ENCODE measurements at regions not wholly inside any gene's neighbourhood (a gene's known extent, or its start where the extent isn't known, plus 50 kb on each side); places are given as distances from the start of the nearest gene placed in this dataset.
A peak's percentile ranks its signal among the peaks of the same experiment; 100 is the strongest.

DNA sequence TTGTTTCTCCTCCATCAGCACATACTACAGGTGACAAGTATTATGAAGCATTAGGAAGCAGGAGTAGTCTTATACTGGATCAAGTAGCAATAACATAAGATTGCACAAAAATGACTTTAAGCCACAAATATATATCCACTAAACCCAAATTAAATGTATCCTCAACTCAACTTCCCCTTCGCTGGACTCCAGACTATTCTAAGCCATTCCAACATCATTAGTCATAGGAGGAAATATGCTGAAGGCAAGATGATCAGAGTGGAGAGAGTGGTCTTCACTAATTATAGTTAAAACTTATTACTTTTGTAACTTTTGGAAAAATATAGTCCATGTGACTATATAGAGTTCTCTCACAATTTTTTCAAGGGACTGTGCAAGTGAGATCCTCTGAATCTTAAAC, 390.7 kb upstream of the ZP4 start:
- ATAC-seq (replicated peaks in 1 of 2) (no peak), DNase-seq (no peak)
- Mint-ChIP-seq H3K36me3 (ENCODE audit: insufficient read depth in 2 of 2) (peaks cover 0 to 4% of the 10 kb centered on the region in 2 donors), H3K4me3 (no peak overlapping the region), H3K4me1 (ENCODE audit: low read depth) (no peaks in the 10 kb centered on the region), H3K27ac (no peak overlapping the region), H3K9me3 (peaks cover 6 to 7% of the 10 kb centered on the region in 2 donors), H3K27me3 (ENCODE audit: low read depth) (no peaks in the 10 kb centered on the region)

DNA sequence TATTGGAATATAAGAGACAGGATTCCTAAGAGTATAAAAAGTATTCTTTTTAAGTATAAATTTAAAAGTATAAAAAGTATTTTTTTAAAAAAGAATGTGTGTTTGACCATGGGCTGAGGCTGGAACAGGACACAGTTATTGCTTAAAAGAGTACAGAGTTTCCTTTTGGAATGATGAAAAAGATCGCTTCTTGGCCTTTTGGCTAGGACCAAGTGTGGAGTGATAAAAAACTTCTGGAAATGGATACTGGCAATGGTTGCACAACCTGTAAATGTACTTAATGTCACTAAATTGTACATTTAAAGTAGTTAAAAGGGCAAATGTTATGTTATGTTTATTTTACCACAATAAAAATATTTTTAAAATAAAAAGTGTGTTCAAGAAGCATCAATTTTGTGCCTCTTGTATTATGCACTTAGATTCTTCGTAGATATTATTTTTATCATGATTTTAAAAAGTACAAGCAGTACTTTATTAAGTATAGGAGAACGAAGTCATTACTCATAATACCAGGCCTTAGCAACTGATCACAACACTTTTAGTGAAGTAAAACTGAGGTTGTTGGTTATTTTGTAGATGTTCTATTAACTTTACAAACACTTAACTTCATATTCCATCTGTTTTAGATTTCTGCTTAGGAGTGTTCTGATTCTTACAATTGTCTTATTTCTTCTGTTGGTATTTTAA, 389.1 kb upstream of the ZP4 start:
- no peak for ATAC-seq (replicated peaks in 1 of 2)
- H3K27me3 Mint-ChIP-seq (ENCODE audit: low read depth) = no peaks in the 10 kb centered on the region
- DNase-seq = no peak
- no peaks in the 10 kb centered on the region for H3K4me1 Mint-ChIP-seq (ENCODE audit: low read depth)
- H3K27ac Mint-ChIP-seq = no peak overlapping the region
- H3K9me3 Mint-ChIP-seq = peaks cover 6 to 13% of the 10 kb centered on the region in 2 donors
- no peak overlapping the region for H3K4me3 Mint-ChIP-seq
- H3K36me3 Mint-ChIP-seq (ENCODE audit: insufficient read depth in 2 of 2) = peaks cover 0 to 4% of the 10 kb centered on the region in 2 donors

DNA sequence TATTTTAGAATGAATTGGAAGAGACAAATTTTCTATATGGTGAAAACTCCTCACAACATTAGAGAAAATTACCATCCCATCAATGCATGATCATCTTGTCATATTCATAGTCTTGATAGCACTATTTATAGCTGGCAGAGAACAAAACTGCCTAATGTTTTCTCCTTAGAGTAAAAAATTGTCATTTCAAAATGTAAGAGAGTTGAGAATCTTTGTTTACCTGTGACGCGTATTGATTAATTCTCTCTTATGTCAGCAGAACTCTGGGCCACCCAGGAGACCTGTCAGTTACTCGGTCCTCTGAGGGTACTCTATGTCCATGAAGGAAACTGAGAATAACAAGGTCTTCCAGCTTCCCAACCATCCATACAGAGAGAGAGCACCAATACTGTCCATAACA, 381.4 kb upstream of the ZP4 start:
- H3K36me3 Mint-ChIP-seq (ENCODE audit: insufficient read depth in 2 of 2) = no peaks in the 10 kb centered on the region
- ATAC-seq (replicated peaks in 1 of 2) (no peak), DNase-seq (no peak)
- H3K9me3 Mint-ChIP-seq = peaks cover 6 to 7% of the 10 kb centered on the region in 2 donors
- no peak overlapping the region for H3K4me3 Mint-ChIP-seq
- no peaks in the 10 kb centered on the region for H3K27me3 Mint-ChIP-seq (ENCODE audit: low read depth)
- H3K4me1 Mint-ChIP-seq (ENCODE audit: low read depth) = no peaks in the 10 kb centered on the region
- no peak overlapping the region for H3K27ac Mint-ChIP-seq

DNA sequence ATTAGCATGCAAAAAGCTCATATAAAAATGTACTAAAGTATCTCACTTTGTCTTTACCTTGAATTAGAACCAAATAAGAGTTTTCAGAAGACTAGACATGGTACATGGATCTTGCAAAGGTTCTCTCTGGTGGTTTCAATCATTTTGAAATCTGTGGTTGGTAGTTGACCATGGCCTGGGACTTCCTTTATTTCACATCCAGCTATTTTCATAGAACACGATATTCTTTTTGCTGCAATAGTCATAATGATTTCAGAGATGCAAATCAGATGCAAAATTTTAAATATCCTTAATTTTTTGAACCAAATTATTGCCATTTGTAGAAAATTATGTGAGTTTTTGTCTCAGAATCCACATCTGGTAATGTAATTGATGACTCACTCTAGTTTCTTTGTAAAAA, 375.1 kb upstream of the ZP4 start:
- H3K4me3 Mint-ChIP-seq = no peak overlapping the region

DNA sequence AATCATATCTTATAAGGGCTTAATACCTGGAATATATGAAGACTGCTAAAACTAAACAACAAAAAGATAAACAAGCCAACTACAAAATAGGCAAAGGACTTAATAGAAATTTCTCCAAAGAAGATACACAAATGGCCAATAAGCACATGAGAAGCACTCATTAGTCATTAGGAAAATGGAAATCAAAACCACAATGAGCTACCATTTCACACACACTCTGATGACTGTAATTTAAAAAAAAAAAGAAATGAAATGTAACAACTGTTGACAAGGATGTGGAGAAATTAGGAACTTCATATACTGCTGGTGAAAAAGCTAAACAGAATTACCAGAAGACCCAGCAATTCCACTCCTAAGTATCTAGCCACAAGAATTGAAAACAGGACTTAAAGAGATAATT, 374.2 kb upstream of the ZP4 start:
- Mint-ChIP-seq H3K4me1 (ENCODE audit: low read depth) (no peaks in the 10 kb centered on the region), H3K27ac (no peak overlapping the region), H3K36me3 (ENCODE audit: insufficient read depth in 2 of 2) (no peaks in the 10 kb centered on the region)

More for the DNA sequence above, 375.1 kb upstream of the ZP4 start:
- ATAC-seq (replicated peaks in 1 of 2) (no peak), DNase-seq (no peak)
- Mint-ChIP-seq H3K27me3 (ENCODE audit: low read depth) (no peaks in the 10 kb centered on the region), H3K27ac (no peak overlapping the region), H3K4me1 (ENCODE audit: low read depth) (no peaks in the 10 kb centered on the region), H3K9me3 (peaks cover 0 to 2% of the 10 kb centered on the region in 2 donors), H3K36me3 (ENCODE audit: insufficient read depth in 2 of 2) (no peaks in the 10 kb centered on the region)

DNA sequence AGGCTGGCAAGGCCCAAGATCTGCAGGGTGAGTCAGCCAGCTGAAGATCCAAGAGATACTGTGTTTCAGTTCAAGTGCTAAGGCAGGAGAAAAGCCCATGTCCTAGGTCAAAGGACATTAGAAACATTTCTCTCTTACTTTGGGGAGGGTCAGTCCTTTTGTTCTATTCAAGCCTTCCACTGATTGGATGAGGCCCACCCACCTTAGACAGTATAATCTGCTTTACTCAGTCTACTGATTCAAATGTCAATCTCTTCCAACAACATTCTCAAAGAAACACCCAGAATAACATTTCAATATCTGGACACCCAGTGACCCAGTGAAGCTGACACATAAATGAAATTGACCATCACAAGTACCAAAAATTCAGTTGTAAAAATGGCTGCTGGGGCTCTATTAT, 367.8 kb upstream of the ZP4 start:
- ATAC-seq (replicated peaks in 1 of 2) (no peak), DNase-seq (no peak)
- no peak overlapping the region for H3K4me3 Mint-ChIP-seq

More for the DNA sequence above, 374.2 kb upstream of the ZP4 start:
- Mint-ChIP-seq H3K27me3 (ENCODE audit: low read depth) (no peaks in the 10 kb centered on the region), H3K9me3 (peaks cover 0 to 2% of the 10 kb centered on the region in 2 donors), H3K4me3 (no peak overlapping the region)
- ATAC-seq (replicated peaks in 1 of 2) = no peak
- DNase-seq = no peak

DNA sequence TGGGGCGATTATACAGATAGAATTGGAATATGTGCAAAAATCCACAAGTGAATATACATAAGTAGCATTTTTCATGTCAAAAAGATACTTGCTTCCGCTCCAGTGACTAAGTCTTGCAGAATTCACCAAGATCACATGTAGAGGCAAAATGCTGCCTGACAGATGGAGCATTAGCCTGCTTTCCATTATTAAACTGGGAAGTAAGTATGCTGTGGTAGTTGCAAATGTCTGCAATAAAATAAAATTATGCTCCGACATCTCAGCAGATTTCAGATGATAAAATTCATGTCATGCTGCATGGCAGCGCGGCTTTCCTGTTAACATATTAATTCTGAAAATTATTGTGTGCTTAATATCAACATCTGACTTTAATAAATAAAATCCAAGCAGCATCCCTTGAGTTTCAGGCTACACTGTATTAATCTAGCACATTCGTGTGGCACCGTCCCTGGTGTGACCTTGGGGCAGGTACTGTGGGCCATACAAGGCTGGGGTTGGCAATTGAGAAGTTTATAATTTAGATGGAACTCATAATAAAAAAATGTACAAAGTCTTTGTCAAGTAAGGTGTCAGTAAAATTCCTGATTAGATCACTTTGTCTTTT, 366.4 kb upstream of the ZP4 start:
- H3K4me3 Mint-ChIP-seq = no peak overlapping the region
- H3K27me3 Mint-ChIP-seq (ENCODE audit: low read depth) = no peaks in the 10 kb centered on the region
- H3K27ac Mint-ChIP-seq = no peak overlapping the region
- DNase-seq (no peak), ATAC-seq (replicated peaks in 1 of 2) (no peak)
- H3K4me1 Mint-ChIP-seq (ENCODE audit: low read depth) = no peaks in the 10 kb centered on the region
- H3K36me3 Mint-ChIP-seq (ENCODE audit: insufficient read depth in 2 of 2) = no peaks in the 10 kb centered on the region
- H3K9me3 Mint-ChIP-seq = peaks cover 0 to 2% of the 10 kb centered on the region in 2 donors

More for the DNA sequence above, 367.8 kb upstream of the ZP4 start:
- no peaks in the 10 kb centered on the region for H3K36me3 Mint-ChIP-seq (ENCODE audit: insufficient read depth in 2 of 2)
- H3K9me3 Mint-ChIP-seq = peaks cover 0 to 2% of the 10 kb centered on the region in 2 donors
- H3K4me1 Mint-ChIP-seq (ENCODE audit: low read depth) = no peaks in the 10 kb centered on the region
- H3K27ac Mint-ChIP-seq = no peak overlapping the region
- no peaks in the 10 kb centered on the region for H3K27me3 Mint-ChIP-seq (ENCODE audit: low read depth)

DNA sequence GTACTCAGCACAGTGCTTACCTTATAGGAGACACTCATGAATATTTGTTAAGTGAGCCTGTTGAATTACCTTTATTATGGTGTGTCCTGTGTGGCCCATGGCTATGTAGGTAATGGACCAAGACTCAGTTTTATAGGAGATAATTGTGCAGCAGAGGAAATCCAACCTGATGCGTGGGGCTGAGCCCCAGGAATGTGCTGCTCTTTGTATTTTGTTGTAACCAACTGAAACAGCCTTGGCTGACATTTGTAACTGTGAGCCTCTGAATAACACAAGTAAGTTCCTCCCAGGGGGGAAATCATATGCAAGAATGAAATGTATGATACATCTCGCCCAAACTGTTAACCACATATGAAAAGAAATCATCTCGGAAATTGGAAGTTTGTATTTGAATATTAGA, 364.2 kb upstream of the ZP4 start:
- no peaks in the 10 kb centered on the region for H3K27me3 Mint-ChIP-seq (ENCODE audit: low read depth)
- no peak overlapping the region for H3K27ac Mint-ChIP-seq
- DNase-seq = no peak
- H3K9me3 Mint-ChIP-seq = peaks cover 0 to 2% of the 10 kb centered on the region in 2 donors
- H3K36me3 Mint-ChIP-seq (ENCODE audit: insufficient read depth in 2 of 2) = no peaks in the 10 kb centered on the region
- H3K4me1 Mint-ChIP-seq (ENCODE audit: low read depth) = no peaks in the 10 kb centered on the region
- H3K4me3 Mint-ChIP-seq = no peak overlapping the region
- no peak for ATAC-seq (replicated peaks in 1 of 2)

DNA sequence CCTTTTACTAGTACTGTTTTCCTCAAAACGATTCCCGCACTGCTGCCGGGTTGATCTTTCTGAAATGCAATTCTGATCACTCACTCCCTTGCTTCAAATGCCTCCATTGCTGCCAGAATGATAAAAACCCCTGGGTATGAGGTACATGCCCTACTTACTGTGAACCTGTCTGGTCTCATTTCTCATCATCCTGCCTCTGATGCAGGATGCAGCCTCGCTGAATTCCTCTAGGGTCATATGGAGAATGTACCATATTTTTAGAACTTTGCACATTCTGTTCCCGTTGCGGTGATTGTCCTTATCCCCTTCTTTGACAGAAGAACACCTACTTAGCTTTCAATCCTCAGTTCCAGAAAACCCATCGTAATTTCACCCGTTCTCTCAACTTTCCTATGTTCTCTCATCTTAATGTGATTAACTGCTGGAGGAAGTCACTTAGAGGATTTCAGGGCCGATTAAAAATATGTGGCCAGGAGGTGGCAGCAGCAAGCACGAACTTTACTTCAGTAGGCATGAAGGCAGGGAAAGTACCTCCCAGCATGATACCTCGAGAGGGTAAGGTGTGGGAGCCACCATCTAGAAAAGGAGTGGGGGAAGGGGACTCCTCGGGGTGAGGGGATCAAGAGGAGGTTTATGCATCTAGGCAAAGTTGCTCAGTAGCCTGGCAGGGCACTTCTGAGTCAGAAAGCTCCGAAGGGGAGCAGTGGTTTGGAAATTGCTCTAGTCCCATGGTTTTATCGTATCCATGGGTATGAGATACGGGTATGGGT, 361.5 kb upstream of the ZP4 start:
- Mint-ChIP-seq H3K36me3 (ENCODE audit: insufficient read depth in 2 of 2) (no peaks in the 10 kb centered on the region), H3K4me1 (ENCODE audit: low read depth) (no peaks in the 10 kb centered on the region), H3K27ac (no peak overlapping the region), H3K9me3 (no peaks in the 10 kb centered on the region), H3K27me3 (ENCODE audit: low read depth) (no peaks in the 10 kb centered on the region), H3K4me3 (no peak overlapping the region)
- ATAC-seq (replicated peaks in 1 of 2) = peak in 1 of 2 donors; percentile 43
- DNase-seq = peak; percentile 11 to 26

DNA sequence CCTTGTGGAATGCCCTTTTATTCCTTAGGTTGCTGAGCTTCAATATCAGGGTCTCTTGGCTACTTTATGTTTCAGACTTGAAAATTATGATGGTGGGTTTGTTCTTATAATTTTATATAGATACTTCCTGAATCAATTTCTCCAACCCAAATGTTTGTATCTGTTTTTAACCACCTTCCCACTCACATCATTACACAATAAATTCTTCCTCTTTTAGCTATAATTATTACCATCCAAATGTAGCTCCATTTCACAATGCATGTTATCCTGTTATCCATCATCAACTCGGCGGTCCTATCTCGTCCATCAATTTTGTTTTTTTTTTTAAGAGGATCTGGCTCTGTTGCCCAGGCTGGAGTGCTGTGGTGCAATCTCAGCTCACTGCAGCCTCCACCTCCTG, 357.6 kb upstream of the ZP4 start:
- ATAC-seq (replicated peaks in 1 of 2) = no peak
- no peak overlapping the region for H3K27ac Mint-ChIP-seq
- DNase-seq = no peak
- H3K9me3 Mint-ChIP-seq = peaks cover 0 to 2% of the 10 kb centered on the region in 2 donors
- H3K36me3 Mint-ChIP-seq (ENCODE audit: insufficient read depth in 2 of 2) = no peaks in the 10 kb centered on the region
- no peaks in the 10 kb centered on the region for H3K27me3 Mint-ChIP-seq (ENCODE audit: low read depth)
- H3K4me1 Mint-ChIP-seq (ENCODE audit: low read depth) = no peaks in the 10 kb centered on the region
- H3K4me3 Mint-ChIP-seq = no peak overlapping the region

DNA sequence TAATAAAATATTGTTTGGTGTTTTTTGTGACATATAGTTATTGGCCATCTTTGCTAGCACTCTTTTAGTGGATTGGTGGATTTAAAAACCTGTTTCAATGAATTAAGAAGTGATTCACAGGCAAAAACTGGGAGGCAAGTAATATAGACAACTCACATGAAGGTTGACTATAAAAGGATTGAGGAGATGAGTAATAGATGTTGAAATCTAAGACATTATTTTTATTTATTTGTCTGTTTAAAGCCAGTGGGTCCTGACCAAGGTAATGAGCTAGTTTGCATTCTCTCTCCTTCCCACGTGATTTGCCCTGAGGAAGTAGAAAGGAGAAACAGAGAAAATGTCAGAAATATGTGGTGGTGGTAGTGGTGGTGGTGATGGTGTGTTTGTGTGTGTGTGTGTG, 351.5 kb upstream of the ZP4 start:
- Mint-ChIP-seq H3K4me1 (ENCODE audit: low read depth) (no peaks in the 10 kb centered on the region), H3K9me3 (peaks cover 4% of the 10 kb centered on the region in 2 donors), H3K27me3 (ENCODE audit: low read depth) (no peaks in the 10 kb centered on the region), H3K27ac (no peak overlapping the region), H3K36me3 (ENCODE audit: insufficient read depth in 2 of 2) (peaks cover 0 to 2% of the 10 kb centered on the region in 2 donors), H3K4me3 (no peak overlapping the region)
- ATAC-seq (replicated peaks in 1 of 2) (no peak), DNase-seq (no peak)

DNA sequence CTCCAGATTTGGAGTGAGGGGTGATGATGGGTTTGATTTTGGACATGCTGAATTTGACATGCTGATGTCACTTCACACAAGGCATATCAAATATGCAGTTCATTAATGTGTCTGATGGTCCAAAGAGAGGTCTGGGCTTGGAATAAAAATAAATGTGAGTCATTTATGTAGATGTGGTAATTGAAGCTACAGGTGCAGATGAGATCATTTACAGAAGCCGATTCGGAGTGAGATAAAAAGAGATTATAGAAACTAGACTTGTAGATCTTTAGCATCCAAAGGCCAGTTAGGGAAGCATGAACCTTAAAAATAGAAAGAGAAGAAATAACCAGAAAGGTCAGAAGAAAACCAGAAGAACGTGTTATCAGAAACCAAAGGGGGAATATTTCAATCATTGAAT, 350.9 kb upstream of the ZP4 start:
- ATAC-seq (replicated peaks in 1 of 2) (no peak), DNase-seq (no peak)
- Mint-ChIP-seq H3K4me1 (ENCODE audit: low read depth) (no peaks in the 10 kb centered on the region), H3K9me3 (peaks cover 2 to 4% of the 10 kb centered on the region in 2 donors), H3K27me3 (ENCODE audit: low read depth) (no peaks in the 10 kb centered on the region), H3K4me3 (no peak overlapping the region), H3K36me3 (ENCODE audit: insufficient read depth in 2 of 2) (peaks cover 0 to 2% of the 10 kb centered on the region in 2 donors), H3K27ac (no peak overlapping the region)

DNA sequence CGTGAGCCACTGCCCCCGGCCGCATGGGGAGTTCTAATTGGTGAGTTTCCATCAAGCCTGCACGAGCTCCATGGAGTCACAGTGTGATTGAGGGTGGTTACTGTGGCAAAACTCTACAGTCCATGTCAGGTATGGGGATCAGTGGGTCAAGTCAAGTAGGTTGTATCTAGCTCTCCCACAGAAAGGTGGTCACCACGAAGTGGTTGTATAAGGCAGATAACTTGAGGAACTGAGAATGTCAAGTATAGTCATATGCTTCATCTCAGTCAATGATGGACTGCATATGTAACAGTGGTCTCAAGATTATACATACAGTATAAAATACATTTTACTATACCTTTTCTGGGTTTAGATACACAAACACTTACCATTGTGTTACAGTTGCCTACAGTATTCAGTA, 348.6 kb upstream of the ZP4 start:
- H3K36me3 Mint-ChIP-seq (ENCODE audit: insufficient read depth in 2 of 2) = peaks cover 0 to 2% of the 10 kb centered on the region in 2 donors
- DNase-seq (no peak), ATAC-seq (replicated peaks in 1 of 2) (no peak)
- no peak overlapping the region for H3K27ac Mint-ChIP-seq
- no peaks in the 10 kb centered on the region for H3K27me3 Mint-ChIP-seq (ENCODE audit: low read depth)
- no peak overlapping the region for H3K4me3 Mint-ChIP-seq
- H3K9me3 Mint-ChIP-seq = peaks cover 2 to 5% of the 10 kb centered on the region in 2 donors
- H3K4me1 Mint-ChIP-seq (ENCODE audit: low read depth) = no peaks in the 10 kb centered on the region

Data from activated T-cell treated with anti-CD3 and anti-CD28 coated beads, Interleukin-2, amount 50 U/mL, for 72 hours (primary cell).